Loucy (cell line): ENCODE measurements at regions not wholly inside any gene's neighbourhood (a gene's known extent, or its start where the extent isn't known, plus 50 kb on each side); places are given as distances from the start of the nearest gene placed in this dataset.

Experiments
- H2AFZ ChIP-seq: fragments of 200-600 bp; sonication (generic); 2 replicates; pipeline ENCODE4 v1.6.0; 2016; ENCODE audit warnings: antibody characterized with exemption, mild to moderate bottlenecking, low read length, moderate library complexity
- H3F3A ChIP-seq: fragments of 200-600 bp; 2 replicates; pipeline ENCODE4 v1.6.0; 2016; ENCODE audit warnings: antibody characterized with exemption, low read depth, mild to moderate bottlenecking
- H3K27me3 ChIP-seq: fragments of 200-600 bp; sonication (generic); 2 replicates; pipeline ENCODE4 v1.6.1; 2014; ENCODE audit warnings: low read length, mild to moderate bottlenecking; ENCODE audit not compliant: insufficient read depth, poor library complexity, severe bottlenecking
- H3K36me3 ChIP-seq: fragments of 200-600 bp; sonication (generic); 2 replicates; pipeline ENCODE4 v1.6.1; 2016; ENCODE audit warnings: low read length; ENCODE audit not compliant: insufficient read depth
- H3K4me1 ChIP-seq: fragments of 200-600 bp; sonication (generic); 2 replicates; pipeline ENCODE4 v1.5.1; 2014; ENCODE audit warnings: low read length, mild to moderate bottlenecking; ENCODE audit not compliant: insufficient read depth, poor library complexity, severe bottlenecking
- H3K4me2 ChIP-seq: fragments of 200-600 bp; sonication (generic); 2 replicates; pipeline ENCODE4 v1.6.0; 2014; ENCODE audit warnings: antibody characterized with exemption, low read length, low read depth, mild to moderate bottlenecking; ENCODE audit not compliant: poor library complexity, severe bottlenecking
- H3K4me3 ChIP-seq: fragments of 200-600 bp; sonication (generic); 2 replicates; pipeline ENCODE4 v1.5.1; 2014; ENCODE audit warnings: low read length, mild to moderate bottlenecking, mixed read lengths; ENCODE audit not compliant: poor library complexity, severe bottlenecking
- H3K79me2 ChIP-seq: fragments of 200-600 bp; sonication (generic); 2 replicates; pipeline ENCODE4 v1.6.1; 2014; ENCODE audit warnings: low read length; ENCODE audit not compliant: insufficient read depth
- H3K9ac ChIP-seq: fragments of 200-600 bp; sonication (generic); 2 replicates; pipeline ENCODE4 v1.6.0; 2014; ENCODE audit warnings: mild to moderate bottlenecking, low read depth, low read length, moderate library complexity; ENCODE audit not compliant: poor library complexity, severe bottlenecking
- H3K9me2 ChIP-seq: fragments of 200-600 bp; sonication (generic); replicated peaks from 2 replicates; pipeline ENCODE4 v1.6.1; 2016; ENCODE audit warnings: low read depth, low read length, mixed read lengths
- H3K9me3 ChIP-seq: fragments of 200-600 bp; sonication (generic); 2 replicates; pipeline ENCODE4 v1.6.1; 2014; ENCODE audit warnings: mild to moderate bottlenecking, antibody characterized with exemption, low read length, low read depth; ENCODE audit not compliant: insufficient read depth
- H4K20me1 ChIP-seq: fragments of 200-600 bp; sonication (generic); 2 replicates; pipeline ENCODE4 v1.6.0; 2014; ENCODE audit warnings: antibody characterized with exemption, low read length, mild to moderate bottlenecking; ENCODE audit not compliant: insufficient read depth, poor library complexity, severe bottlenecking
- EZH2phosphoT487 ChIP-seq: fragments of 200-600 bp; IDR thresholded peaks from 2 replicates; pipeline ENCODE4 v1.6.1; 2018; ENCODE audit warnings: antibody characterized with exemption, mild to moderate bottlenecking, moderate library complexity, borderline replicate concordance
- TF ChIP-seq, protein P1 (sequence below): fragments of 200-600 bp; sonication (generic); conservative IDR thresholded peaks from 2 replicates; pipeline ENCODE4 v1.5.1; 2014; ENCODE audit warnings: mild to moderate bottlenecking, antibody characterized with exemption, low read length

DNA sequence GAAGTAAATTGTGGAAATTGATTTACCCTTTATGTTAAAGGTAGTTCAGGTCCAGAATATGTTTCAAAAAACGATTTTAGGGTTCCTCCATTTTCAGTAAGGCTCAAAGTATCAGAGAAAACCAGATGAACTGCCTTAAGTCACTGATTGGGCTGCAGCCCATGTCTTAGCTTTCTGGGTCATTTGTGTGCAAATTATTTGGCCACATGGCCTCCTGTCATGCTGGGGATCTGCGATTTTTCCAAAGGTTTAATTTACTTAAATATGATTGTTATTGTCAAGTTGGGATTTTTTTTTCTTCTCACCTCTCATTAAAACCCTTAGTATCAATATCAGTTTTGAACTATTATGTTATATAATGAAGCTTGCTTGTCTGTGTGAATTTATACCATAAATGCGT is 135.9 kb upstream of the DPYD start:
- no peak for TF ChIP-seq EZH2phosphoT487
- TF ChIP-seq, protein P1, sequence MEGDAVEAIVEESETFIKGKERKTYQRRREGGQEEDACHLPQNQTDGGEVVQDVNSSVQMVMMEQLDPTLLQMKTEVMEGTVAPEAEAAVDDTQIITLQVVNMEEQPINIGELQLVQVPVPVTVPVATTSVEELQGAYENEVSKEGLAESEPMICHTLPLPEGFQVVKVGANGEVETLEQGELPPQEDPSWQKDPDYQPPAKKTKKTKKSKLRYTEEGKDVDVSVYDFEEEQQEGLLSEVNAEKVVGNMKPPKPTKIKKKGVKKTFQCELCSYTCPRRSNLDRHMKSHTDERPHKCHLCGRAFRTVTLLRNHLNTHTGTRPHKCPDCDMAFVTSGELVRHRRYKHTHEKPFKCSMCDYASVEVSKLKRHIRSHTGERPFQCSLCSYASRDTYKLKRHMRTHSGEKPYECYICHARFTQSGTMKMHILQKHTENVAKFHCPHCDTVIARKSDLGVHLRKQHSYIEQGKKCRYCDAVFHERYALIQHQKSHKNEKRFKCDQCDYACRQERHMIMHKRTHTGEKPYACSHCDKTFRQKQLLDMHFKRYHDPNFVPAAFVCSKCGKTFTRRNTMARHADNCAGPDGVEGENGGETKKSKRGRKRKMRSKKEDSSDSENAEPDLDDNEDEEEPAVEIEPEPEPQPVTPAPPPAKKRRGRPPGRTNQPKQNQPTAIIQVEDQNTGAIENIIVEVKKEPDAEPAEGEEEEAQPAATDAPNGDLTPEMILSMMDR: no peak
- no peaks in the 10 kb centered on the region for H3K27me3 ChIP-seq
- no peaks in the 10 kb centered on the region for H3K9me3 ChIP-seq
- H4K20me1 ChIP-seq: no peaks in the 10 kb centered on the region
- H3K4me3 ChIP-seq: no peak overlapping the region
- no peaks in the 10 kb centered on the region for H3K4me1 ChIP-seq
- no peaks in the 10 kb centered on the region for H3K9me2 ChIP-seq
- H3K36me3 ChIP-seq: no peaks in the 10 kb centered on the region
- H3F3A ChIP-seq: no peaks in the 10 kb centered on the region
- H3K9ac ChIP-seq: no peak overlapping the region
- H2AFZ ChIP-seq: no peak overlapping the region
- H3K4me2 ChIP-seq: no peak overlapping the region
- H3K79me2 ChIP-seq: no peaks in the 10 kb centered on the region

GRCh38 chr1:98055457-98055856 is 134.6 kb upstream of the DPYD start:
- TF ChIP-seq, protein P1: no peak
- no peaks in the 10 kb centered on the region for H3K79me2 ChIP-seq
- H3K36me3 ChIP-seq: no peaks in the 10 kb centered on the region
- no peaks in the 10 kb centered on the region for H3K9me2 ChIP-seq
- no peaks in the 10 kb centered on the region for H3K4me1 ChIP-seq
- no peaks in the 10 kb centered on the region for H3K9me3 ChIP-seq
- H3K27me3 ChIP-seq: no peaks in the 10 kb centered on the region
- H3K4me3 ChIP-seq: no peak overlapping the region
- no peak overlapping the region for H2AFZ ChIP-seq
- no peaks in the 10 kb centered on the region for H3F3A ChIP-seq
- no peaks in the 10 kb centered on the region for H4K20me1 ChIP-seq
- no peak overlapping the region for H3K4me2 ChIP-seq
- no peak overlapping the region for H3K9ac ChIP-seq

DNA sequence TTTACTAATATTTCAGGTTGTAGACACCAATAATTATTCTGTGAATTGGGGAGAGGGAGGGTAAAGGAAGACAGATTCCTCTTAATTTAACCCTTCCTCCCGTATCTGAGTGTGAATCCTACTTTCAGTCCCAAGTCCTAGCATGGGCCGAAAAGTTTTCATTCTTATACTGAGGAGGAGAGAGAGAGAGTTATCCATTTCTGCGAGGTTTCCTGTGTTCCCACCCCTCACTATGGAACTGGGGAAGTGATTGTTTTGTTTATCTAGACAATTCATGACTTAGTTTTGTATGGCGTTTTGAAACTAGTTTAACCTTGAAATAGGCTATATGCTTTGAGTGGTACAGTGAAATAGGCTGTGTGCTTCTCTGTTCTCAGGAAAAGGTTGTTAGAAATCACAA is 134.0 kb upstream of the DPYD start:
- no peak overlapping the region for H3K4me3 ChIP-seq
- no peak overlapping the region for H3K4me2 ChIP-seq
- H2AFZ ChIP-seq: no peak overlapping the region
- no peaks in the 10 kb centered on the region for H4K20me1 ChIP-seq
- H3K79me2 ChIP-seq: no peaks in the 10 kb centered on the region
- no peaks in the 10 kb centered on the region for H3K27me3 ChIP-seq
- no peaks in the 10 kb centered on the region for H3K36me3 ChIP-seq
- no peaks in the 10 kb centered on the region for H3K9me2 ChIP-seq
- no peak overlapping the region for H3K9ac ChIP-seq
- no peaks in the 10 kb centered on the region for H3F3A ChIP-seq
- H3K4me1 ChIP-seq: no peaks in the 10 kb centered on the region
- no peaks in the 10 kb centered on the region for H3K9me3 ChIP-seq
- TF ChIP-seq EZH2phosphoT487: no peak
- TF ChIP-seq, protein P1: no peak
